ENCODE measurements at regions not wholly inside any gene's neighbourhood (a gene's known extent, or its start where the extent isn't known, plus 50 kb on each side); places are given as distances from the start of the nearest gene placed in this dataset.

GRCh38 chr5:155406815-155407214, 393.3 kb downstream of the KIF4B start:
- Histone ChIP-seq H4K20me1 (ENCODE audit: insufficient read depth, low read length) (no peaks in the 10 kb centered on the region), H3K36me3 (ENCODE audit: insufficient read depth, low read length) (no peaks in the 10 kb centered on the region), H3K4me3 (ENCODE audit: low read depth, low read length, poor library complexity, severe bottlenecking) (no peak overlapping the region), H3K27ac (ENCODE audit: low read depth, low read length, poor library complexity, severe bottlenecking) (no peak overlapping the region), H3K9me3 (ENCODE audit: low read length) (no peaks in the 10 kb centered on the region), H2AFZ (ENCODE audit: low read length) (no peak overlapping the region), H3K79me2 (ENCODE audit: insufficient read depth, low read depth, low read length) (no peaks in the 10 kb centered on the region), H3K9me2 (ENCODE audit: insufficient read depth, low read length) (no peaks in the 10 kb centered on the region), H3K4me2 (ENCODE audit: low read length) (no peak overlapping the region), H3K4me1 (ENCODE audit: insufficient read depth, low read length, poor library complexity, severe bottlenecking) (no peaks in the 10 kb centered on the region)
- ChIA-PET CTCF (ENCODE audit: unreplicated experiment) (no interaction called here), POLR2A (interaction anchor here (0.6 to 0.9 kb wide), 3 partner anchors 17 to 132 kb away, joined by 3 read pairs; no protein-coding TSS in a partner anchor)
- TF ChIP-seq CTCF (conservative IDR thresholded peaks at IDR 0.05; ENCODE audit: low read length) = no peak
- intact Hi-C loops (cut with micrococcal nuclease; ENCODE audit: unreplicated experiment) = no loop called here
- no TSS peak for BruUV-seq (replicated peaks)
- DNase-seq (ENCODE audit: low spot score) = peak; percentile 24

- no TSS peak for BruUV-seq (replicated peaks)
- no peak overlapping the region for H3K4me2 ChIP-seq (ENCODE audit: low read length)
- H3K9me3 ChIP-seq (ENCODE audit: low read length) = no peaks in the 10 kb centered on the region
- H3K4me3 ChIP-seq (ENCODE audit: low read depth, low read length, poor library complexity, severe bottlenecking) = no peak overlapping the region
- TF ChIP-seq CTCF (conservative IDR thresholded peaks at IDR 0.05; ENCODE audit: low read length) (no peak), EZH2phosphoT487 (IDR thresholded peaks at IDR 0.05; ENCODE audit: borderline replicate concordance, low read depth, low read length) (no peak)
- intact Hi-C loops (cut with micrococcal nuclease; ENCODE audit: unreplicated experiment) = no loop called here
- no peaks in the 10 kb centered on the region for H3K9me2 ChIP-seq (ENCODE audit: insufficient read depth, low read length)
- no peaks in the 10 kb centered on the region for H3K4me1 ChIP-seq (ENCODE audit: insufficient read depth, low read length, poor library complexity, severe bottlenecking)
- no peaks in the 10 kb centered on the region for H3K36me3 ChIP-seq (ENCODE audit: insufficient read depth, low read length)
- H3K27ac ChIP-seq (ENCODE audit: low read depth, low read length, poor library complexity, severe bottlenecking) = no peak overlapping the region
- no peak overlapping the region for H2AFZ ChIP-seq (ENCODE audit: low read length)
- no peaks in the 10 kb centered on the region for H3K79me2 ChIP-seq (ENCODE audit: insufficient read depth, low read depth, low read length)
- ChIA-PET CTCF (ENCODE audit: unreplicated experiment) (no interaction called here), POLR2A (no interaction called here)
- no peak for DNase-seq (ENCODE audit: low spot score)
- H4K20me1 ChIP-seq (ENCODE audit: insufficient read depth, low read length) = no peaks in the 10 kb centered on the region
Observed at GRCh38 chr5:155408465-155408864, 394.9 kb downstream of the KIF4B start.

GRCh38 chr5:155416765-155417164, 403.2 kb downstream of the KIF4B start:
- H2AFZ ChIP-seq (ENCODE audit: low read length) = no peak overlapping the region
- H3K4me1 ChIP-seq (ENCODE audit: insufficient read depth, low read length, poor library complexity, severe bottlenecking) = no peaks in the 10 kb centered on the region
- H3K36me3 ChIP-seq (ENCODE audit: insufficient read depth, low read length) = no peaks in the 10 kb centered on the region
- intact Hi-C loops (cut with micrococcal nuclease; ENCODE audit: unreplicated experiment) = no loop called here
- TF ChIP-seq CTCF (conservative IDR thresholded peaks at IDR 0.05; ENCODE audit: low read length) (no peak), EZH2phosphoT487 (IDR thresholded peaks at IDR 0.05; ENCODE audit: borderline replicate concordance, low read depth, low read length) (no peak)
- H4K20me1 ChIP-seq (ENCODE audit: insufficient read depth, low read length) = no peaks in the 10 kb centered on the region
- no peak overlapping the region for H3K4me3 ChIP-seq (ENCODE audit: low read depth, low read length, poor library complexity, severe bottlenecking)
- BruUV-seq (replicated peaks) = no TSS peak
- DNase-seq (ENCODE audit: low spot score) = no peak
- no peaks in the 10 kb centered on the region for H3K9me3 ChIP-seq (ENCODE audit: low read length)
- no peaks in the 10 kb centered on the region for H3K79me2 ChIP-seq (ENCODE audit: insufficient read depth, low read depth, low read length)
- no peak overlapping the region for H3K27ac ChIP-seq (ENCODE audit: low read depth, low read length, poor library complexity, severe bottlenecking)
- ChIA-PET CTCF (ENCODE audit: unreplicated experiment) (no interaction called here), POLR2A (interaction anchor here (0.6 kb wide), 1 partner anchor 130 kb away, joined by 5 read pairs; no protein-coding TSS in a partner anchor)
- no peaks in the 10 kb centered on the region for H3K9me2 ChIP-seq (ENCODE audit: insufficient read depth, low read length)
- H3K4me2 ChIP-seq (ENCODE audit: low read length) = no peak overlapping the region
